ENCODE measurements at regions not wholly inside any gene's neighbourhood (a gene's known extent, or its start where the extent isn't known, plus 50 kb on each side); places are given as distances from the start of the nearest gene placed in this dataset.

GRCh38 chr21:20388400-20388799, 609.8 kb upstream of the NCAM2 start:
- intact Hi-C loops (cut with DNase I), result no loop called here
- DNase-seq (ENCODE audit: extremely low spot score), result no peak
- 93% methylated on average over 6 of the region's 6 CpGs for WGBS
- Histone ChIP-seq H3K36me3 (no peaks in the 10 kb centered on the region), H3K27me3 (no peaks in the 10 kb centered on the region), H3K4me1 (no peaks in the 10 kb centered on the region), H3K27ac (replicated peaks in 1 of 4) (no peak overlapping the region), H3K4me3 (no peak overlapping the region), H3K9me3 (peaks cover 0 to 11% (median 3%) of the 10 kb centered on the region in 4 donors)
- no peak for TF ChIP-seq EP300 (IDR thresholded peaks at IDR 0.05)
- TF ChIP-seq POLR2AphosphoS5 (IDR thresholded peaks at IDR 0.05), result no peak
- TF ChIP-seq CTCF (IDR thresholded peaks at IDR 0.05), result no peak
- no peak for TF ChIP-seq POLR2A (IDR thresholded peaks at IDR 0.05; ENCODE audit: low read depth)

GRCh38 chr21:20396798-20397197, 601.4 kb upstream of the NCAM2 start:
- Histone ChIP-seq H3K9me3 (no peaks in the 10 kb centered on the region), H3K4me1 (no peaks in the 10 kb centered on the region), H3K27ac (replicated peaks in 1 of 4) (no peak overlapping the region), H3K27me3 (no peaks in the 10 kb centered on the region), H3K4me3 (no peak overlapping the region), H3K36me3 (no peaks in the 10 kb centered on the region)
- intact Hi-C loops (cut with DNase I), result no loop called here
- no peak for TF ChIP-seq EP300 (IDR thresholded peaks at IDR 0.05)
- TF ChIP-seq CTCF (IDR thresholded peaks at IDR 0.05), result no peak
- TF ChIP-seq POLR2AphosphoS5 (IDR thresholded peaks at IDR 0.05), result no peak
- no peak for TF ChIP-seq POLR2A (IDR thresholded peaks at IDR 0.05; ENCODE audit: low read depth)
- WGBS, result 87% methylated on average over 7 of the region's 10 CpGs
- DNase-seq (ENCODE audit: extremely low spot score), result no peak

GRCh38 chr21:20404915-20405314, 593.3 kb upstream of the NCAM2 start:
- Histone ChIP-seq H3K4me3 (no peak overlapping the region), H3K27me3 (no peaks in the 10 kb centered on the region), H3K27ac (replicated peaks in 1 of 4) (no peak overlapping the region), H3K4me1 (no peaks in the 10 kb centered on the region), H3K36me3 (no peaks in the 10 kb centered on the region), H3K9me3 (no peaks in the 10 kb centered on the region)
- DNase-seq (ENCODE audit: extremely low spot score), result no peak
- intact Hi-C loops (cut with DNase I), result no loop called here
- TF ChIP-seq CTCF (IDR thresholded peaks at IDR 0.05) (no peak), POLR2AphosphoS5 (IDR thresholded peaks at IDR 0.05) (no peak), EP300 (IDR thresholded peaks at IDR 0.05) (no peak), POLR2A (IDR thresholded peaks at IDR 0.05; ENCODE audit: low read depth) (no peak)
- 96% methylated on average over 6 of the region's 6 CpGs for WGBS

- H3K36me3 ChIP-seq, result no peaks in the 10 kb centered on the region
- H3K27ac ChIP-seq (replicated peaks in 1 of 4), result no peak overlapping the region
- WGBS, result 77% methylated on average over 6 of the region's 6 CpGs
- TF ChIP-seq CTCF (IDR thresholded peaks at IDR 0.05) (no peak), POLR2AphosphoS5 (IDR thresholded peaks at IDR 0.05) (no peak), EP300 (IDR thresholded peaks at IDR 0.05) (no peak), POLR2A (IDR thresholded peaks at IDR 0.05; ENCODE audit: low read depth) (no peak)
- no peaks in the 10 kb centered on the region for H3K4me1 ChIP-seq
- H3K27me3 ChIP-seq, result no peaks in the 10 kb centered on the region
- intact Hi-C loops (cut with DNase I), result no loop called here
- DNase-seq (ENCODE audit: extremely low spot score), result no peak
- no peaks in the 10 kb centered on the region for H3K9me3 ChIP-seq
- no peak overlapping the region for H3K4me3 ChIP-seq
These were observed 579.9 kb upstream of the NCAM2 start for GRCh38 chr21:20418353-20418752.

GRCh38 chr21:20419772-20420171, 578.4 kb upstream of the NCAM2 start:
- WGBS, result 77% methylated on average over 2 of the region's 2 CpGs
- Histone ChIP-seq H3K4me3 (no peak overlapping the region), H3K9me3 (no peaks in the 10 kb centered on the region), H3K36me3 (no peaks in the 10 kb centered on the region), H3K27me3 (no peaks in the 10 kb centered on the region), H3K4me1 (no peaks in the 10 kb centered on the region), H3K27ac (replicated peaks in 1 of 4) (no peak overlapping the region)
- TF ChIP-seq EP300 (IDR thresholded peaks at IDR 0.05) (no peak), POLR2AphosphoS5 (IDR thresholded peaks at IDR 0.05) (no peak), POLR2A (IDR thresholded peaks at IDR 0.05; ENCODE audit: low read depth) (no peak), CTCF (IDR thresholded peaks at IDR 0.05) (no peak)
- no peak for DNase-seq (ENCODE audit: extremely low spot score)
- intact Hi-C loops (cut with DNase I), result no loop called here
